Astrocyte (in vitro differentiated cells and primary cell): ENCODE measurements at regions not wholly inside any gene's neighbourhood (a gene's known extent, or its start where the extent isn't known, plus 50 kb on each side); places are given as distances from the start of the nearest gene placed in this dataset.
"Not testable (repeated sequence)": the region's sequence is repeated elsewhere in the genome, so short reads cannot be mapped to it uniquely, and the experiment has no call there.

Source experiments
- DNase-seq: peaks from one replicate; pipeline ENCODE4 v3.0.0-alpha.2; 2010; ENCODE audit warnings: low read depth
- FAIRE-seq: peaks from 2 replicates; lab custom pipeline; 2011; peaks lifted over from hg19 to GRCh38; lab: Jason Lieb, UNC
- H2AFZ ChIP-seq: 2 replicates; pipeline ENCODE4 v1.6.0; 2012; ENCODE audit warnings: low read depth, low read length, inconsistent platforms
- H3K27ac ChIP-seq: 2 replicates; pipeline ENCODE4 v1.5.1; 2011; ENCODE audit warnings: low read depth, low read length, inconsistent platforms
- H3K27me3 ChIP-seq: 2 replicates; pipeline ENCODE4 v1.6.0; 2011; ENCODE audit warnings: low read length, inconsistent platforms; ENCODE audit not compliant: insufficient read depth
- H3K36me3 ChIP-seq: 2 replicates; pipeline ENCODE4 v1.5.1; 2011; ENCODE audit warnings: low read length, inconsistent platforms; ENCODE audit not compliant: insufficient read depth
- H3K4me1 ChIP-seq: 2 replicates; pipeline ENCODE4 v1.5.1; 2011; ENCODE audit warnings: low read length, inconsistent platforms; ENCODE audit not compliant: insufficient read depth
- H3K4me2 ChIP-seq: 2 replicates; pipeline ENCODE4 v1.6.0; 2012; ENCODE audit warnings: low read length, inconsistent platforms
- H3K4me3 ChIP-seq: 2 replicates; pipeline ENCODE4 v1.5.1; 2011; ENCODE audit warnings: low read depth, mild to moderate bottlenecking, low read length, inconsistent platforms; ENCODE audit not compliant: insufficient read depth
- H3K79me2 ChIP-seq: 2 replicates; pipeline ENCODE4 v1.6.0; 2012; ENCODE audit warnings: mild to moderate bottlenecking, low read length, inconsistent platforms; ENCODE audit not compliant: insufficient read depth
- H3K9ac ChIP-seq: 2 replicates; pipeline ENCODE4 v1.6.0; 2012; ENCODE audit warnings: mild to moderate bottlenecking, low read length, inconsistent platforms
- H3K9me3 ChIP-seq: 2 replicates; pipeline ENCODE4 v1.5.1; 2012; ENCODE audit warnings: low read depth, mild to moderate bottlenecking, low read length, inconsistent platforms; ENCODE audit not compliant: insufficient read depth
- H4K20me1 ChIP-seq: 2 replicates; pipeline ENCODE4 v1.6.0; 2012; ENCODE audit warnings: low read length, inconsistent platforms; ENCODE audit not compliant: insufficient read depth
- H3K27ac Mint-ChIP-seq: one replicate; pipeline ENCODE4 v1.8.0; 2021; ENCODE audit warnings: mild to moderate bottlenecking, mixed read lengths; ENCODE audit not compliant: unreplicated experiment
- H3K27me3 Mint-ChIP-seq: one replicate; pipeline ENCODE4 v1.8.0; 2021; ENCODE audit warnings: low read depth, mixed read lengths; ENCODE audit not compliant: unreplicated experiment
- H3K36me3 Mint-ChIP-seq: one replicate; pipeline ENCODE4 v1.8.0; 2021; ENCODE audit warnings: low read depth, mixed read lengths; ENCODE audit not compliant: unreplicated experiment
- H3K4me1 Mint-ChIP-seq: one replicate; pipeline ENCODE4 v1.8.0; 2021; ENCODE audit warnings: low read depth, mixed read lengths; ENCODE audit not compliant: unreplicated experiment
- H3K4me3 Mint-ChIP-seq: one replicate; pipeline ENCODE4 v1.8.0; 2021; ENCODE audit warnings: mild to moderate bottlenecking, moderate library complexity, mixed read lengths; ENCODE audit not compliant: unreplicated experiment
- H3K9me3 Mint-ChIP-seq: one replicate; pipeline ENCODE4 v1.8.0; 2021; ENCODE audit warnings: mild to moderate bottlenecking, mixed read lengths; ENCODE audit not compliant: unreplicated experiment
- EZH2 ChIP-seq: IDR thresholded peaks from 2 replicates; pipeline ENCODE4 v1.6.1; 2012; ENCODE audit warnings: mild to moderate bottlenecking, low read length, inconsistent platforms; ENCODE audit not compliant: insufficient read depth
- TF ChIP-seq, protein P1 (sequence below): IDR thresholded peaks from 2 replicates; pipeline ENCODE4 v1.5.1; 2011; ENCODE audit warnings: low read depth, mild to moderate bottlenecking, inconsistent platforms, low read length, moderate library complexity; ENCODE audit not compliant: insufficient read depth

GRCh38 chr6:81934936-81935335 lies 182.5 kb upstream of the TENT5A start:
- no peak overlapping the region for H3K27ac Mint-ChIP-seq
- no peaks in the 10 kb centered on the region for H3K9me3 Mint-ChIP-seq
- H4K20me1 ChIP-seq: no peaks in the 10 kb centered on the region
- TF ChIP-seq, protein P1, sequence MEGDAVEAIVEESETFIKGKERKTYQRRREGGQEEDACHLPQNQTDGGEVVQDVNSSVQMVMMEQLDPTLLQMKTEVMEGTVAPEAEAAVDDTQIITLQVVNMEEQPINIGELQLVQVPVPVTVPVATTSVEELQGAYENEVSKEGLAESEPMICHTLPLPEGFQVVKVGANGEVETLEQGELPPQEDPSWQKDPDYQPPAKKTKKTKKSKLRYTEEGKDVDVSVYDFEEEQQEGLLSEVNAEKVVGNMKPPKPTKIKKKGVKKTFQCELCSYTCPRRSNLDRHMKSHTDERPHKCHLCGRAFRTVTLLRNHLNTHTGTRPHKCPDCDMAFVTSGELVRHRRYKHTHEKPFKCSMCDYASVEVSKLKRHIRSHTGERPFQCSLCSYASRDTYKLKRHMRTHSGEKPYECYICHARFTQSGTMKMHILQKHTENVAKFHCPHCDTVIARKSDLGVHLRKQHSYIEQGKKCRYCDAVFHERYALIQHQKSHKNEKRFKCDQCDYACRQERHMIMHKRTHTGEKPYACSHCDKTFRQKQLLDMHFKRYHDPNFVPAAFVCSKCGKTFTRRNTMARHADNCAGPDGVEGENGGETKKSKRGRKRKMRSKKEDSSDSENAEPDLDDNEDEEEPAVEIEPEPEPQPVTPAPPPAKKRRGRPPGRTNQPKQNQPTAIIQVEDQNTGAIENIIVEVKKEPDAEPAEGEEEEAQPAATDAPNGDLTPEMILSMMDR: no peak
- TF ChIP-seq EZH2: no peak
- H3K4me3 ChIP-seq: no peak overlapping the region
- no peak overlapping the region for H2AFZ ChIP-seq
- no peaks in the 10 kb centered on the region for H3K27me3 Mint-ChIP-seq
- H3K4me1 Mint-ChIP-seq: peaks cover 31% of the 10 kb centered on the region
- no peak for FAIRE-seq
- H3K4me2 ChIP-seq: no peak overlapping the region
- H3K27ac ChIP-seq: no peak overlapping the region
- H3K79me2 ChIP-seq: no peaks in the 10 kb centered on the region
- H3K4me3 Mint-ChIP-seq: no peak overlapping the region
- no peaks in the 10 kb centered on the region for H3K27me3 ChIP-seq
- H3K36me3 ChIP-seq: no peaks in the 10 kb centered on the region
- no peak overlapping the region for H3K9ac ChIP-seq
- H3K36me3 Mint-ChIP-seq: no peaks in the 10 kb centered on the region
- H3K4me1 ChIP-seq: peaks cover 28% of the 10 kb centered on the region
- no peak for DNase-seq
- H3K9me3 ChIP-seq: no peaks in the 10 kb centered on the region

GRCh38 chr6:81933608-81934051 lies 181.1 kb upstream of the TENT5A start:
- H4K20me1 ChIP-seq: no peaks in the 10 kb centered on the region
- H3K9ac ChIP-seq: no peak overlapping the region
- no peaks in the 10 kb centered on the region for H3K27me3 ChIP-seq
- H3K9me3 Mint-ChIP-seq: no peaks in the 10 kb centered on the region
- no peaks in the 10 kb centered on the region for H3K36me3 ChIP-seq
- no peaks in the 10 kb centered on the region for H3K9me3 ChIP-seq
- DNase-seq: no peak
- no peak overlapping the region for H3K27ac ChIP-seq
- no peak overlapping the region for H2AFZ ChIP-seq
- H3K36me3 Mint-ChIP-seq: no peaks in the 10 kb centered on the region
- no peak for FAIRE-seq
- H3K27ac Mint-ChIP-seq: no peak overlapping the region
- H3K4me1 Mint-ChIP-seq: peaks cover 22% of the 10 kb centered on the region
- H3K27me3 Mint-ChIP-seq: no peaks in the 10 kb centered on the region
- no peak overlapping the region for H3K4me3 Mint-ChIP-seq
- TF ChIP-seq EZH2: no peak
- TF ChIP-seq, protein P1: no peak
- no peak overlapping the region for H3K4me3 ChIP-seq
- no peak overlapping the region for H3K4me2 ChIP-seq
- peaks cover 15% of the 10 kb centered on the region for H3K4me1 ChIP-seq
- no peaks in the 10 kb centered on the region for H3K79me2 ChIP-seq

DNA sequence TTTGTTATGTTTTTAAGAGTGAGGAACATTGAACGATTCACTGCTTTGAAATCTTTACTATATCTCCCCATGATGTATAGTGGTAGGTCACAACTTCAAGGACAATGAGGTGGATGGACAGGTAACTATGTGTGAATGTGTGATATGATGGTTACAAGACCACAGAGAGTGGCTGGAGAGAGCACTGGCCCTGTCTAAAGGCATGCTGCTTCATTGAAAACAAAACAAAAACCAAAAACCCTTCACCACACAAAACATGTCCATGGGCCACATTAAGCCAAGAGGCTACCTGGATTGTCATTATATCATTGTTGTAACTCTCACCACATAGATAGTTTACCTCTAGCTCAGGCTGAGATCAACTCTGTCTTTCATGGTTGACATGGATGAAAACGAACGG lies 180.6 kb upstream of the TENT5A start:
- Mint-ChIP-seq H3K36me3 (no peaks in the 10 kb centered on the region), H3K27me3 (no peaks in the 10 kb centered on the region), H3K4me1 (peaks cover 16% of the 10 kb centered on the region), H3K9me3 (no peaks in the 10 kb centered on the region), H3K27ac (no peak overlapping the region), H3K4me3 (no peak overlapping the region)
- no peak overlapping the region for H2AFZ ChIP-seq
- DNase-seq (no peak), FAIRE-seq (no peak)
- H3K36me3 ChIP-seq: no peaks in the 10 kb centered on the region
- H3K4me3 ChIP-seq: no peak overlapping the region
- no peak overlapping the region for H3K9ac ChIP-seq
- no peaks in the 10 kb centered on the region for H3K27me3 ChIP-seq
- peaks cover 10% of the 10 kb centered on the region for H3K4me1 ChIP-seq
- H3K27ac ChIP-seq: no peak overlapping the region
- H4K20me1 ChIP-seq: no peaks in the 10 kb centered on the region
- no peaks in the 10 kb centered on the region for H3K9me3 ChIP-seq
- H3K79me2 ChIP-seq: no peaks in the 10 kb centered on the region
- H3K4me2 ChIP-seq: no peak overlapping the region
- TF ChIP-seq, protein P1: no peak
- TF ChIP-seq EZH2: no peak

DNA sequence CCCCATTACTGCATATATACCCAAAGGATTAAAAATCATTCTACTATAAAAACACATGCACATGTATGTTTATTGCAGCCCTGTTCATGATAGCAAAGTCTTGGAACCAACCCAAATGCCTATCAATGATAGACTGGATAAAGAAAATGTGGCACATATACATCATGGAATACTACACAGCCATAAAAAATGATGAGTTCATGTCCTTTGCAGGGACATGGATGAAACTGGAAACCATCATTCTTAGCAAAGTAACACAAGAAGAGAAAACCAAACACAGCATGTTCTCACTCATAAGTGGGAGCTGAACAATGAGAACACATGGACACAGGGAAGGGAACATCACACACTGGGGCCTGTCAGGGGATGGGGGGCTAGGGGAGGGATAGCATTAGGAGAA lies 180.0 kb upstream of the TENT5A start:
- H3K27ac ChIP-seq, H3K27me3 Mint-ChIP-seq, H3K36me3 Mint-ChIP-seq, FAIRE-seq, H2AFZ ChIP-seq, H3K4me1 Mint-ChIP-seq, H3K4me1 ChIP-seq, H3K27ac Mint-ChIP-seq, H3K4me3 Mint-ChIP-seq, H4K20me1 ChIP-seq, H3K4me2 ChIP-seq, H3K36me3 ChIP-seq, H3K9me3 ChIP-seq, H3K9ac ChIP-seq, DNase-seq, H3K79me2 ChIP-seq, H3K4me3 ChIP-seq, H3K9me3 Mint-ChIP-seq, H3K27me3 ChIP-seq: not testable (repeated sequence)
